ENCODE measurements at regions not wholly inside any gene's neighbourhood (a gene's known extent, or its start where the extent isn't known, plus 50 kb on each side); places are given as distances from the start of the nearest gene placed in this dataset.

GRCh38 chr22:49616356-49617231 lies 211.1 kb downstream of the BRD1 start:
- no peak overlapping the region for H3K27ac Mint-ChIP-seq
- no peak for DNase-seq
- peaks cover 5% of the 10 kb centered on the region for H3K27me3 Mint-ChIP-seq (ENCODE audit: insufficient read depth)
- H3K36me3 Mint-ChIP-seq (ENCODE audit: low read depth) = peaks cover 12% of the 10 kb centered on the region
- no peak overlapping the region for H3K4me3 Mint-ChIP-seq
- no peak for TF ChIP-seq CTCF (IDR thresholded peaks at IDR 0.05)
- peaks cover 77% of the 10 kb centered on the region for H3K9me3 Mint-ChIP-seq
- H3K4me1 Mint-ChIP-seq (ENCODE audit: low read depth) = no peaks in the 10 kb centered on the region

DNA sequence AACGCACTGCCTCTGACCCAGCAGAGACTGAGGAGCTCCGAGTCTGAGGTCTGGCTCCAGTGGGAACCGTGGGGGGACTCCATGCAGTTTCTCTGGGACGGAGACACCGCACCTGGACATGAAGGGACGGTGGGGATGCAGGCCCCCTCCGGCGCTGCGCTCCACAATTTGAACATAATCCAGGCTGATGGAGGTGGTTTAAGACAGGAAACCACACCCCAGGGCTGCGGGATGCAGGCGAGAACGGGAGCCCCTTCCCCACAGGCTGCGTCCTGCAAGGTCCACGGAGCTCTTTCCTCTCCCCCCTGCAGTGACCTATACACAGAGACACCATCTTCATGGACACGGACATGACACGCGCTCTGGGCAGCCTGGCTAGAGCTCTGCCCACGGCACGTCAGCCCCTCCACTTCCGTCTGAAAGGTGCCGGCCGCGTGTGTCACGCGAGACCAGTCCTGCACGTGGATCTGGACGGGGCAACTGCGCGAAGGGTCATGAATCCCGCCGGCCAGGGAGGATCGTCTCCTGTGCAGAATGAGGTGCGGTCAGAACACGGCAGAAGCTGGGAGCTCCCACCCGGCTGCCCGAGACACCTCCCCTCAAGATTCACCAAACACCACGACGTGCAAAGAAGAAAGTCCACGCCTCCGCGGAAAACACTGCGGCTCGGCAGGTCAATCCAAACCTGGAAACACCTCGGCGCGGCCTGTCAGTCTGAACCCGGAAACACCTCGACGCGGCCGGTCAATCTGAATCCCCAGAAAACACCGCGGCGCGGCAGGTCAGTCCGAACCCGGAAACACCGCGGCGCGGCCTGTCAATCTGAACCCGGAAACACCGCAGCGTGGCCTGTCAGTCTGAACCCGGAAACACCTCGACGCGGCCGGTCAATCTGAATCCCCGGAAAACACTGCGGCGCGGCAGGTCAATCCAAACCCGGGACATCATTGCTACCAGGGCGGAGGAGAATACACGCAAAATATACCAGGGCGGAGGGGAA lies 212.4 kb downstream of the BRD1 start:
- H3K4me3 Mint-ChIP-seq = no peak overlapping the region
- H3K27ac Mint-ChIP-seq = no peak overlapping the region
- no peak for DNase-seq
- TF ChIP-seq CTCF (IDR thresholded peaks at IDR 0.05) = no peak
- H3K4me1 Mint-ChIP-seq (ENCODE audit: low read depth) = no peaks in the 10 kb centered on the region
- H3K27me3 Mint-ChIP-seq (ENCODE audit: insufficient read depth) = peaks cover 5% of the 10 kb centered on the region
- H3K36me3 Mint-ChIP-seq (ENCODE audit: low read depth) = peaks cover 12% of the 10 kb centered on the region
- H3K9me3 Mint-ChIP-seq = peaks cover 86% of the 10 kb centered on the region

GRCh38 chr22:49613511-49614270 lies 214.0 kb downstream of the BRD1 start:
- Mint-ChIP-seq H3K4me1 (ENCODE audit: low read depth) (no peaks in the 10 kb centered on the region), H3K4me3 (no peak overlapping the region), H3K36me3 (ENCODE audit: low read depth) (peaks cover 9% of the 10 kb centered on the region), H3K9me3 (peaks cover 78% of the 10 kb centered on the region), H3K27me3 (ENCODE audit: insufficient read depth) (peaks cover 1% of the 10 kb centered on the region; the same call in 1 of the 2 replicates), H3K27ac (no peak overlapping the region)
- no peak for DNase-seq
- no peak for TF ChIP-seq CTCF (IDR thresholded peaks at IDR 0.05)

GRCh38 chr22:49613108-49613507 lies 214.6 kb downstream of the BRD1 start:
- no peak for DNase-seq
- no peak overlapping the region for H3K27ac Mint-ChIP-seq
- H3K27me3 Mint-ChIP-seq (ENCODE audit: insufficient read depth) = no peaks in the 10 kb centered on the region
- no peak for TF ChIP-seq CTCF (IDR thresholded peaks at IDR 0.05)
- H3K36me3 Mint-ChIP-seq (ENCODE audit: low read depth) = peaks cover 7% of the 10 kb centered on the region; the same call in 1 of the 2 replicates
- no peaks in the 10 kb centered on the region for H3K4me1 Mint-ChIP-seq (ENCODE audit: low read depth)
- no peak overlapping the region for H3K4me3 Mint-ChIP-seq
- peaks cover 78% of the 10 kb centered on the region for H3K9me3 Mint-ChIP-seq
